HL-60 (cell line): ENCODE measurements at regions not wholly inside any gene's neighbourhood (a gene's known extent, or its start where the extent isn't known, plus 50 kb on each side); places are given as distances from the start of the nearest gene placed in this dataset.

Source experiments
- DNase-seq, 2 experiments: peaks; one replicate each; pipeline ENCODE4 v3.0.0-alpha.2; 2010 to 2020; ENCODE audit warnings: low read depth in 1 of 2, low spot score in 1 of 2
- H3K27ac ChIP-seq: fragments of 250-450 bp; sonication (Bioruptor Pico); replicated peaks from 2 replicates; pipeline ENCODE4 v1.5.1; 2020; ENCODE audit warnings: mild to moderate bottlenecking, moderate library complexity
- H3K27me3 ChIP-seq: fragments of 250-450 bp; sonication (Bioruptor Pico); 2 replicates; pipeline ENCODE4 v1.5.1; 2021; ENCODE audit warnings: mild to moderate bottlenecking, moderate library complexity; ENCODE audit not compliant: insufficient read depth, poor library complexity, severe bottlenecking
- H3K4me3 ChIP-seq: replicated peaks from 2 replicates; pipeline ENCODE4 v1.5.1; 2011; ENCODE audit warnings: mild to moderate bottlenecking, control low read depth, low read length; ENCODE audit not compliant: insufficient read depth
- CTCF ChIP-seq: IDR thresholded peaks from one replicate; pipeline ENCODE4 v1.5.1; 2011; ENCODE audit warnings: low read length, control low read depth, inconsistent platforms; ENCODE audit not compliant: insufficient read depth
- GABPA ChIP-seq: IDR thresholded peaks from 2 replicates; pipeline ENCODE4 v1.6.1; 2012; ENCODE audit warnings: low read depth
- POLR2AphosphoS5 ChIP-seq: IDR thresholded peaks from 2 replicates; pipeline ENCODE4 v1.6.1; 2012; ENCODE audit warnings: low read depth
- REST ChIP-seq: IDR thresholded peaks from 2 replicates; pipeline ENCODE4 v1.6.1; 2012; ENCODE audit warnings: low read depth; ENCODE audit not compliant: insufficient replicate concordance
- SPI1 ChIP-seq: IDR thresholded peaks from 2 replicates; pipeline ENCODE4 v1.6.1; 2012; ENCODE audit warnings: low read depth, mild to moderate bottlenecking, borderline replicate concordance

- TF ChIP-seq CTCF: no peak
- no peak for TF ChIP-seq REST
- TF ChIP-seq GABPA: no peak
- no peak for TF ChIP-seq POLR2AphosphoS5
- TF ChIP-seq SPI1: no peak
- no peak overlapping the region for H3K4me3 ChIP-seq
- DNase-seq: no peak
Measured at GRCh38 chr1:71157151-71157550, 76.3 kb upstream of the ZRANB2 start.

GRCh38 chr1:71156590-71156989 is 75.8 kb upstream of the ZRANB2 start:
- DNase-seq: no peak
- TF ChIP-seq CTCF: no peak
- no peak for TF ChIP-seq GABPA
- no peak for TF ChIP-seq POLR2AphosphoS5
- TF ChIP-seq SPI1: no peak
- no peak for TF ChIP-seq REST
- H3K27ac ChIP-seq: no peak overlapping the region
- no peak overlapping the region for H3K4me3 ChIP-seq
- no peaks in the 10 kb centered on the region for H3K27me3 ChIP-seq

More at GRCh38 chr1:71157151-71157550, 76.3 kb upstream of the ZRANB2 start:
- Histone ChIP-seq H3K27me3 (no peaks in the 10 kb centered on the region), H3K27ac (no peak overlapping the region)

- no peak for DNase-seq
Measured at GRCh38 chr1:71154429-71154828, 73.6 kb upstream of the ZRANB2 start.

More at GRCh38 chr1:71154429-71154828, 73.6 kb upstream of the ZRANB2 start:
- Histone ChIP-seq H3K27ac (no peak overlapping the region), H3K4me3 (no peak overlapping the region), H3K27me3 (no peaks in the 10 kb centered on the region)
- TF ChIP-seq CTCF (no peak), SPI1 (no peak)
